Ectodermal cell (in vitro differentiated cells): ENCODE measurements at regions not wholly inside any gene's neighbourhood (a gene's known extent, or its start where the extent isn't known, plus 50 kb on each side); places are given as distances from the start of the nearest gene placed in this dataset.

Experiments
- H3K27ac ChIP-seq: 2 replicates; pipeline ENCODE4 v1.7.0; 2013; ENCODE audit warnings: mild to moderate bottlenecking, low read depth, low read length; ENCODE audit not compliant: insufficient read depth, poor library complexity, severe bottlenecking
- H3K27me3 ChIP-seq: 2 replicates; pipeline ENCODE4 v1.7.0; 2013; ENCODE audit warnings: mild to moderate bottlenecking, low read length; ENCODE audit not compliant: insufficient read depth, control insufficient read depth, poor library complexity, severe bottlenecking
- H3K36me3 ChIP-seq: one replicate; pipeline ENCODE4 v1.7.0; 2013; ENCODE audit warnings: low read length; ENCODE audit not compliant: control insufficient read depth, insufficient read depth
- H3K4me1 ChIP-seq: one replicate; pipeline ENCODE4 v1.7.0; 2013; ENCODE audit warnings: low read length; ENCODE audit not compliant: control insufficient read depth, insufficient read depth
- H3K4me3 ChIP-seq: 2 replicates; pipeline ENCODE4 v1.7.0; 2013; ENCODE audit warnings: low read depth, low read length, control low read depth; ENCODE audit not compliant: insufficient read depth
- H3K9me3 ChIP-seq: 2 replicates; pipeline ENCODE4 v1.7.0; 2013; ENCODE audit warnings: mild to moderate bottlenecking, low read length, moderate library complexity; ENCODE audit not compliant: control insufficient read depth
- WGBS, 2 experiments: methylation state at CpG; one replicate each; pipeline ENCODE4 v1.1.7; 2013; ENCODE audit warnings: missing lambda C conversion rate in 2 of 2; 5-methylcytosine and 5-hydroxymethylcytosine counted together

DNA sequence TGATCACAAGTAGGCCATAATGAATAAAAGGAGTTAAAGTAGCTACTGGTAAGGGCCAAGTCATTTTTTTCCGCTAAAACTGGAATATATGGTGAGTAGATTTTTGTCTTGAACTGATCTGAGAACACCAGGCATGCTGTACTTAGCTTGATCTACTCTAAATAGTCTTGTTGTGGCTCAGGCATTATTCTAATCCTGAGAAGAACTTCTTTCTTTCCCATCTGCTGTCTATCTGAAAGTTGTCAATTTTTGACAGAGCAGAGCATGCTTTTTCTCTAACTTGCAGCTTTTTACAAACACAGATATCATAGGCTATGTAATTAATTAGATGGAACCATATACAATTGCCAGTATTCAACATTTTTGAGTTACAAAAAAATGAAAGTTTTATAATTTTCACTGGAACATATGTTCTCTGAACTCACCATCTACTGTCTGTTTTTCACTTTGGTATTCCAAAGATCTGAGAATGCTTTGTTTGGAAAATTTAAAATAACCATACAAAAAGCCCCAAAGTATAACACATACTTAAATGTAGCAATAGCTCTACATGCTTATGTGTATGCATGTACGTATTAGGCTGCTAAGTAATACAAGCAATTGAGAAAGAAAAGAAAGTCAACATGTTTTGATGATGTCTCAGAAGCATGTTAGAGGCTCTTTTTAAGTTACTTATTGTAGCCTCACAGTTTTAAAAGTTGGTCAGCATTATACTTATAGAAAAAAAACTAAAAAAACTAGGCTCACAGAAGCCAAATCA lies 542.7 kb upstream of the LUZP2 start:
- Histone ChIP-seq H3K9me3 (no peaks in the 10 kb centered on the region), H3K4me3 (no peak overlapping the region), H3K4me1 (no peaks in the 10 kb centered on the region), H3K36me3 (no peaks in the 10 kb centered on the region), H3K27ac (no peak overlapping the region), H3K27me3 (no peaks in the 10 kb centered on the region)
- WGBS, 2 experiments = 100% methylated on average over 2 of the region's 2 CpGs

DNA sequence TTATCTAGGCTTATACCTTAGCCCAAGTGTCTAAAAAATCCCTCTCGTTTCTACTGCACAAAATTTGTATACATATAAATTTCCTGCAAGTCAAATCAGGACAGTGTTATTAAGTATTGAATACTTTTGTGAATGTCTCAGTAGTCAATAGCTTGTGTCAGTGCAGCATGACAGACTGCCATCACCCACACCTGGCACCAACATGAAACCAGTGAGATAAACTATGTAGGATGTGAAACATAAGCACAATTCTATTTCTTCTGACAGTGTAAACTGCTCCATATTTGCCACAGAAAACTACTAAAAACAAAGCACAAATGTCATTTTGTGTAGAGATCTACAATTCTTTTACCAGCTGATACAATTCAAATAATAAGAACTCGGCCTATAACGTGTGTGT lies 542.1 kb upstream of the LUZP2 start:
- 90 to 92% methylated on average over 2 of the region's 3 CpGs for WGBS, 2 experiments
- Histone ChIP-seq H3K36me3 (no peaks in the 10 kb centered on the region), H3K9me3 (no peaks in the 10 kb centered on the region), H3K27me3 (no peaks in the 10 kb centered on the region), H3K4me3 (no peak overlapping the region), H3K4me1 (no peaks in the 10 kb centered on the region), H3K27ac (no peak overlapping the region)

DNA sequence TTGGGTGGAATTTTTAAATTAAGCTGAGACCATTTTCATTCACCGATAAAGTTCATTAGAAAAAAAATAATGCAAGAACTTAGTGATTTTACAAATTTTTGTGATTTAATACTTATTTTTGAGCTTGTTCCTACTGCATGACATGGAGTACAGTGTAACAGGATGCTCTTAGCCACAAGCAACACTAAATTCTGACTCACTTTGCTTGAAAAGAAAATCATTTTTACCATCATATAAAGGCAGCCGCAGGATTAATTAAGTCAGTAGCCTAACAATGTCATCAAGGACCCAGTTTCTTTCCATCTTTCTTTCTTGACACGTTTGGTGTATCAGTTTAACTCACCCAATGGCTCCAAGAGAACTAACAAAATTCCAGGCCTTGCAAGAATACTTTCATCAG lies 540.3 kb upstream of the LUZP2 start:
- Histone ChIP-seq H3K9me3 (no peaks in the 10 kb centered on the region), H3K4me1 (no peaks in the 10 kb centered on the region), H3K27ac (no peak overlapping the region), H3K27me3 (no peaks in the 10 kb centered on the region), H3K4me3 (no peak overlapping the region), H3K36me3 (no peaks in the 10 kb centered on the region)
- 89 to 95% methylated on average over 2 to 3 of the region's 3 CpGs for WGBS, 2 experiments

DNA sequence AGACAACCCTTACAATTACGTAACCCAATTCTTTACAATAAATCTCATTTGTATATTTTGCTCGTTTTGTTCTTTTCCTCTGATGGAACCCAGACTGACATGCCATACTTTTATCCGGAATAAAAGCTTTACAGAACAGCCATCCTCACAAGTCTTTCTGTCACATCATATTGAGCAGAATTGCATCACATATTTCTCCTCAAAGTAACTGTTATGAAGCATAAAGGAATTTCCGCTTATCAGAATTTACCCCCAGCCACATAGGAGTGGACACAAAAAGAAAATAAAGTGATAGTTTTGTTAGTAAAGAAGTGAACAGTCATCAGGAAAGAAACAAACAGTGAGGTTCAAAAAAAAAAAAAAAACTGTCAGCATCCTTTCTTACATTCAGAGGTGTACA lies 539.5 kb upstream of the LUZP2 start:
- Histone ChIP-seq H3K27me3 (no peaks in the 10 kb centered on the region), H3K36me3 (no peaks in the 10 kb centered on the region), H3K27ac (no peak overlapping the region), H3K4me1 (no peaks in the 10 kb centered on the region), H3K9me3 (no peaks in the 10 kb centered on the region), H3K4me3 (no peak overlapping the region)
- 91% methylated on average over 3 of the region's 4 CpGs for WGBS, 2 experiments

DNA sequence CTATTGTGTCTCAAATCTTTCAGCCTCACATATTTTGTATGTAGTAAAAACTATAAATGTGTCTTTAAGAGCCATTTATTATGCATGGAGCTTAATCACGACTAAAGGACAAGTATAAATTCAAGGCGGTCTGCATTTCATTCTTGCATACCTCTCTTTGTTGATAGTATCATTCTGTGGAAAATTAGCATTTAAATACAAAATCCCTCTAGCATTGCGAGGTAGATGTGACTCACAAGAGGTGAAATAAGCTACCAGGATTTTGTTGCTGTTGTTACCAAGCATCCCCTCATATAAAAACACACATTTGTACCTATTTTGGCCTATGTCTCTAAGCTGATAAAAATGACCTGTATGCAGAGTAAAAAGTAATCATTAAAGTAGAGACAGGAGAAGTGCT lies 537.4 kb upstream of the LUZP2 start:
- H3K27me3 ChIP-seq = no peaks in the 10 kb centered on the region
- H3K4me3 ChIP-seq = no peak overlapping the region
- no peaks in the 10 kb centered on the region for H3K9me3 ChIP-seq
- no peak overlapping the region for H3K27ac ChIP-seq
- H3K36me3 ChIP-seq = no peaks in the 10 kb centered on the region
- no peaks in the 10 kb centered on the region for H3K4me1 ChIP-seq
- WGBS, 2 experiments = 30% methylated on average over 3 of the region's 3 CpGs; no CpG with 5 or more reads in 1 of the 2 experiments

DNA sequence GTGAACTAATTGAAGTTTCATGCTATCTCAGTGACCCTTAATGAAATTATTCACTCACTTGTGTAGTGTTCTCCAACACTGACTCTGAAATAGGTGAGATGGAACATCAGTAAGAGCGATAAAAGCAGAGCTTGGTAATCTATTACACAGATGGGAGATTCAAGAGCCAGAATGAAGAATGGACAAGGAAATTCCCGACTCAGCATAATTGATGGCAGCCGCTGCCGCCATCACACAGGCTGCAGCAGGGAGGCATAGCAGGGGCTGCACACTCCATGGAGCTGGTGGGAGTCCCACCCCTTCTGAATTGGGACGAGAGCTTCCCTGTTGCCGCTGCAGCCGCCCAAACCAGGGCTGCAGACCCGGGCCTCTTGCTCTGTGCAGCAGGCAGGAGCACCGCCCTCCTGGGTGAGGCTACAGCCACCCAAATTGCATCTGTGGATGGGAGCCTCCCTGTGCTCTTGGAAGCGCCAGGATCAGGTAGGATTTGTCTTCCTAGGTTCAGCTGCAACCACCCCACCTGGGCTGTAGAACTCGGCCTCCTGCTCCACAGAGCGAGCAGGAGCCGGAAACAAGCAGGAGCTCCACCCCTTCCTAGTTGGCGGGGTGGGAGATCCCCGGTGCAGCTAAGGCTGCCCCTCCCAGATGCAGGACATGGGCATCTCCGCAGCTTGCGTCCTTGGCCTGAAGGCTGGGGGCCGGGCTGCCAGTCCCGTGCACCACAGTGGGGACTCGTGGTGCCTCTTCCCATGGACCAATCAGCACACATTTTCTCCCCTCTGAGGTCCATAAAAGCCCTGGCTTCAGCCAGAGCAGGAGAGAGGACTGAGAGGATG lies 535.1 kb upstream of the LUZP2 start:
- 90 to 91% methylated on average over 20 of the region's 20 CpGs for WGBS, 2 experiments
- no peak overlapping the region for H3K4me3 ChIP-seq
- H3K9me3 ChIP-seq = no peaks in the 10 kb centered on the region
- H3K27me3 ChIP-seq = no peaks in the 10 kb centered on the region
- H3K27ac ChIP-seq = no peak overlapping the region
- no peaks in the 10 kb centered on the region for H3K36me3 ChIP-seq
- H3K4me1 ChIP-seq = no peaks in the 10 kb centered on the region

DNA sequence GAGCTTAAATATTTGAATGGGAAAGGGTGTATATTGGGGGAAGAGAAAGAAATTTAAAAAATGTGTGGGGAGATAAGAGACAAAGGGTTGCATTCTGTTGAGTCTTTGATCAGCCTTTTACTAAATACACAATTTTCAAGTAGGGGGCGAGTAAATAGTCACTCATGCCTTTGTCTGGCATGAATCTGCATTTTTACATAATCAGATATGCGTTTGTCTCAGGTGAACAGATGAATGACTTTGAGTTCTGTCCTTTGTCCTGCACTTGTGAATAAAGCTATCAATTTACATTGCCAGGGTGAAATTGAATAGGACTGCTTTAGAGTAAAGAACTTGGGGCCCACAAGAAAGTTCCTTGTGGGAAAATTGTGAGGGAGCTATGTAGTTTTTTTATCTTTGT lies 523.6 kb upstream of the LUZP2 start:
- Histone ChIP-seq H3K27me3 (no peaks in the 10 kb centered on the region), H3K4me3 (no peak overlapping the region), H3K4me1 (peaks cover 12% of the 10 kb centered on the region), H3K27ac (no peak overlapping the region), H3K9me3 (no peaks in the 10 kb centered on the region), H3K36me3 (no peaks in the 10 kb centered on the region)
- 57 to 64% methylated on average over 2 of the region's 2 CpGs for WGBS, 2 experiments

DNA sequence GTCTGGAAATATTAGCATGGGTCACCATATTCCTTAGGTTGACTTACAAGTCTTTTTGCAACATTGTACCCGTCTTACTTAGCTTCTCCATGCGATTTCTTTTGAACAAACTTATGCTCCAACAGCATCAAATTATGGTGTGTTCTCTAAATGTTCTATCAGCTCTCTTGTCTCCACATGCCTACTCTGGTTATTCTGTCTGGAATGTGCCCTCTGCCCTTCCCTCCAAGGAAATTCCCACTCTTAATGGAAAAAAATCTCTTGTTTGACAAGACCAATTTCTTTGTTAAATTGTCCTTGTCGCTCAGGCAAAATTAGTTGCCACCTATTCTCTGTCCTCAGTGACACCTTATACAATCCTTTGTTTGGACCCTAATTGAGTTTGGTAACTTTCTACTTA lies 522.8 kb upstream of the LUZP2 start:
- H3K36me3 ChIP-seq = no peaks in the 10 kb centered on the region
- H3K4me3 ChIP-seq = no peak overlapping the region
- no peak overlapping the region for H3K27ac ChIP-seq
- peaks cover 12% of the 10 kb centered on the region for H3K4me1 ChIP-seq
- H3K9me3 ChIP-seq = no peaks in the 10 kb centered on the region
- H3K27me3 ChIP-seq = no peaks in the 10 kb centered on the region
- WGBS, 2 experiments = 73 to 83% methylated on average over 2 of the region's 3 CpGs

DNA sequence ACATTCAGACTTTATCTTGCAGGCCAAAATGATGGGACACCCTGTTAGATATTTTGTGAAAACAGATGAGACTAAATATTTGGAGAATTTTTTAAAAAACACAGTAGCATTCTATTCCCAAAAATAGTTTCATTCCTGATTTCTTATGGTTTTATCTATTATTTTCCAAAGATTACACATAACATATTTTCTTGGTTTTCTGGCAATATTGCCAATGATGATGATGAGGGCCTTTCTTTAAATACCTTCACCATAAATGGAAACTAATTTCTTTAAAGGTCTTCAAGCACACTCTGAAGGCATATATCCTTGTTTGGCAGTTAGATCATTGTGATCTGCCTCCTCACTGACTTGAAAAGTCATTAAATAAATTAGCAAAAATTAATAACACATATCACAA lies 522.3 kb upstream of the LUZP2 start:
- H3K27ac ChIP-seq = no peak overlapping the region
- no peaks in the 10 kb centered on the region for H3K36me3 ChIP-seq
- H3K4me3 ChIP-seq = no peak overlapping the region
- H3K4me1 ChIP-seq = peaks cover 12% of the 10 kb centered on the region
- no peaks in the 10 kb centered on the region for H3K27me3 ChIP-seq
- H3K9me3 ChIP-seq = no peaks in the 10 kb centered on the region

DNA sequence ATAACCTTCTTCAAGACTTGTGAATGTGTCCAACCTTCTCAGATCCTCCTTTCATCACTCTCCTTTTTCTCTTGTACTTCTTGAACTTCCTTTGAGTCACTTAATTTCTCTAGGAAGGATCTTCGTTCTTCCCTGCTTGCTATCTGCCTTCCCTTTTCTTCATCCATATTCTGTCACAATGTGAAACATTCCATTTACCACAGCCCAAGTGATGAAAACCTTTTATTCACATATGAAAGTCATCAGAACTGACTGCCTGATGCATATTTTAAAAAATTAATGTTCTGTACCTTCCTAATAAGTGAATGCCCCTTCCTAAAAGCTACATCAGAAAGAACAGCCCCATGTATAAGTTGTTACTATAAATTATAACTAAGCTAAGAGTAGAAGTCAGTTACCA lies 520.4 kb upstream of the LUZP2 start:
- Histone ChIP-seq H3K36me3 (no peaks in the 10 kb centered on the region), H3K27ac (no peak overlapping the region), H3K4me3 (no peak overlapping the region), H3K27me3 (no peaks in the 10 kb centered on the region), H3K9me3 (no peaks in the 10 kb centered on the region), H3K4me1 (peaks cover 12% of the 10 kb centered on the region)
- 80 to 98% methylated on average over 1 of the region's 1 CpG for WGBS, 2 experiments
